Endothelial cell of umbilical vein (primary cell): ENCODE measurements at regions not wholly inside any gene's neighbourhood (a gene's known extent, or its start where the extent isn't known, plus 50 kb on each side); places are given as distances from the start of the nearest gene placed in this dataset.

Source experiments
- EZH2 ChIP-seq: IDR thresholded peaks from 2 replicates; pipeline ENCODE4 v1.6.1; 2012; ENCODE audit warnings: borderline replicate concordance, low read depth, mild to moderate bottlenecking, moderate library complexity, low read length, inconsistent platforms; ENCODE audit not compliant: severe bottlenecking
- FOS ChIP-seq: IDR thresholded peaks from 2 replicates; pipeline ENCODE4 v1.6.1; 2011; ENCODE audit warnings: mild to moderate bottlenecking, low read length, moderate library complexity, borderline replicate concordance; ENCODE audit not compliant: insufficient read depth
- GATA2 ChIP-seq: IDR thresholded peaks from 2 replicates; pipeline ENCODE4 v1.7.0; 2011; ENCODE audit warnings: low read depth, mild to moderate bottlenecking, moderate library complexity, mixed read lengths, low read length; ENCODE audit not compliant: insufficient read length, insufficient read depth
- JUN ChIP-seq: IDR thresholded peaks from 2 replicates; pipeline ENCODE4 v1.6.1; 2011; ENCODE audit warnings: borderline replicate concordance, low read depth; ENCODE audit not compliant: insufficient read length, insufficient read depth
- MYC ChIP-seq: IDR thresholded peaks from one replicate; pipeline ENCODE4 v1.6.1; 2011; ENCODE audit warnings: mild to moderate bottlenecking, low read depth, low read length
- POLR2A ChIP-seq: IDR thresholded peaks from 2 replicates; pipeline ENCODE4 v1.6.1; 2012; ENCODE audit warnings: low read depth, mild to moderate bottlenecking, control low read depth, low read length
- POLR2AphosphoS5 ChIP-seq: IDR thresholded peaks from 2 replicates; pipeline ENCODE4 v1.6.1; 2012; ENCODE audit warnings: low read depth, mild to moderate bottlenecking, control low read depth, low read length, moderate library complexity; ENCODE audit not compliant: insufficient read depth
- TF ChIP-seq, protein P1 (sequence below), 2 donors: IDR thresholded peaks; 1 replicate in 1 of 2; 2 replicates in 1 of 2; pipeline ENCODE4 v1.5.1; 2011; ENCODE audit warnings: low read length in 2 of 2, mild to moderate bottlenecking in 2 of 2, moderate library complexity in 2 of 2, control low read depth in 1 of 2, inconsistent platforms in 1 of 2, low read depth in 1 of 2; ENCODE audit not compliant: insufficient read depth in 1 of 2; ENCODE audit errors: extremely low read depth in 1 of 2
- TF ChIP-seq, protein P2 (sequence below): IDR thresholded peaks from 2 replicates; pipeline ENCODE4 v1.6.1; 2011; ENCODE audit not compliant: insufficient read depth, insufficient read length

DNA sequence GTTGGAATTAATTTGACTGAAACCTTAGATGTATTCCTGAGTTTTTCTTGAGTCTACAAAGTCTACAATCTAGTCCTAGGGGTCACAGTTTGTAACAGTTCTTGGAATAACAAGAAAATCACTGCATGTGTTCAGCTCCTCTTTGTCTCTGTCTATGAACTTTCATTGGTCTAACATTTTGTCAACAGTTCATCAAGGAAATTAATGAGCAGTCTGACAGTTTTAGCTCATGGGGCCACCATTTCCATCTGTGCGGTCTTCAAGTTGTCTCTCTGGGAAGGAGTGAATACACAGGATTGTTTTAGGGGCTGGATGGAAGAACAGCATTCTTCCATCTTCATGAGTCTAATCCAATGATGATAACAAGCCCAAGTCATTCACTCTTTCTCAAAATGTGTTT, 276.4 kb downstream of the TMEM167A start:
- TF ChIP-seq, protein P1, sequence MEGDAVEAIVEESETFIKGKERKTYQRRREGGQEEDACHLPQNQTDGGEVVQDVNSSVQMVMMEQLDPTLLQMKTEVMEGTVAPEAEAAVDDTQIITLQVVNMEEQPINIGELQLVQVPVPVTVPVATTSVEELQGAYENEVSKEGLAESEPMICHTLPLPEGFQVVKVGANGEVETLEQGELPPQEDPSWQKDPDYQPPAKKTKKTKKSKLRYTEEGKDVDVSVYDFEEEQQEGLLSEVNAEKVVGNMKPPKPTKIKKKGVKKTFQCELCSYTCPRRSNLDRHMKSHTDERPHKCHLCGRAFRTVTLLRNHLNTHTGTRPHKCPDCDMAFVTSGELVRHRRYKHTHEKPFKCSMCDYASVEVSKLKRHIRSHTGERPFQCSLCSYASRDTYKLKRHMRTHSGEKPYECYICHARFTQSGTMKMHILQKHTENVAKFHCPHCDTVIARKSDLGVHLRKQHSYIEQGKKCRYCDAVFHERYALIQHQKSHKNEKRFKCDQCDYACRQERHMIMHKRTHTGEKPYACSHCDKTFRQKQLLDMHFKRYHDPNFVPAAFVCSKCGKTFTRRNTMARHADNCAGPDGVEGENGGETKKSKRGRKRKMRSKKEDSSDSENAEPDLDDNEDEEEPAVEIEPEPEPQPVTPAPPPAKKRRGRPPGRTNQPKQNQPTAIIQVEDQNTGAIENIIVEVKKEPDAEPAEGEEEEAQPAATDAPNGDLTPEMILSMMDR (IDR thresholded peaks at IDR 0.05; ENCODE audit: extremely low read depth in 1 of 2, insufficient read depth in 1 of 2, low read depth in 1 of 2, low read length in 2 of 2), result no peak
- TF ChIP-seq POLR2AphosphoS5 (no peak), EZH2 (no peak), POLR2A (no peak), MYC (no peak), JUN (no peak), FOS (no peak), GATA2 (no peak)
- TF ChIP-seq, protein P2, sequence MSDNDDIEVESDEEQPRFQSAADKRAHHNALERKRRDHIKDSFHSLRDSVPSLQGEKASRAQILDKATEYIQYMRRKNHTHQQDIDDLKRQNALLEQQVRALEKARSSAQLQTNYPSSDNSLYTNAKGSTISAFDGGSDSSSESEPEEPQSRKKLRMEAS, result no peak
